Thymus (tissue), 11 donors: ENCODE measurements at regions not wholly inside any gene's neighbourhood (a gene's known extent, or its start where the extent isn't known, plus 50 kb on each side); places are given as distances from the start of the nearest gene placed in this dataset.

Source experiments
- DNase-seq, 9 donors: peaks; one replicate each; pipeline ENCODE4 v3.0.0-alpha.2; 2013; ENCODE audit warnings: low spot score in 9 of 9, low read depth in 6 of 9, missing footprints in 1 of 9
- H3K27ac ChIP-seq, 2 donors: one replicate each; pipeline ENCODE4 v1.5.1; 2013; ENCODE audit warnings: control low read depth in 1 of 2, low read depth in 1 of 2, low read length in 1 of 2, mild to moderate bottlenecking in 1 of 2, moderate library complexity in 1 of 2
- H3K27me3 ChIP-seq, 2 donors: one replicate each; pipeline ENCODE4 v1.5.1; 2013; ENCODE audit warnings: low read length in 1 of 2; ENCODE audit not compliant: control insufficient read depth in 2 of 2, insufficient read depth in 1 of 2
- H3K36me3 ChIP-seq, 2 donors: one replicate each; pipeline ENCODE4 v1.5.1; 2013; ENCODE audit warnings: low read length in 1 of 2, mild to moderate bottlenecking in 1 of 2, moderate library complexity in 1 of 2; ENCODE audit not compliant: control insufficient read depth in 2 of 2, insufficient read depth in 2 of 2
- H3K4me1 ChIP-seq, 2 donors: one replicate each; pipeline ENCODE4 v1.5.1; 2013; ENCODE audit warnings: low read length in 2 of 2; ENCODE audit not compliant: control insufficient read depth in 2 of 2, insufficient read depth in 2 of 2
- H3K4me3 ChIP-seq, 2 donors: one replicate each; pipeline ENCODE4 v1.5.1; 2013; ENCODE audit warnings: low read length in 2 of 2, control low read depth in 1 of 2, mild to moderate bottlenecking in 1 of 2
- H3K9me3 ChIP-seq, 2 donors: one replicate each; pipeline ENCODE4 v1.5.1; 2013; ENCODE audit warnings: low read length in 1 of 2, mild to moderate bottlenecking in 1 of 2; ENCODE audit not compliant: control insufficient read depth in 2 of 2, insufficient read depth in 1 of 2
- WGBS: extraction: QIAGEN DNeasy Blood & Tissue Kit; methylation state at CpG from one replicate; pipeline ENCODE4 v1.1.7; 2013; 5-methylcytosine and 5-hydroxymethylcytosine counted together
- donor health status: healthy.

DNA sequence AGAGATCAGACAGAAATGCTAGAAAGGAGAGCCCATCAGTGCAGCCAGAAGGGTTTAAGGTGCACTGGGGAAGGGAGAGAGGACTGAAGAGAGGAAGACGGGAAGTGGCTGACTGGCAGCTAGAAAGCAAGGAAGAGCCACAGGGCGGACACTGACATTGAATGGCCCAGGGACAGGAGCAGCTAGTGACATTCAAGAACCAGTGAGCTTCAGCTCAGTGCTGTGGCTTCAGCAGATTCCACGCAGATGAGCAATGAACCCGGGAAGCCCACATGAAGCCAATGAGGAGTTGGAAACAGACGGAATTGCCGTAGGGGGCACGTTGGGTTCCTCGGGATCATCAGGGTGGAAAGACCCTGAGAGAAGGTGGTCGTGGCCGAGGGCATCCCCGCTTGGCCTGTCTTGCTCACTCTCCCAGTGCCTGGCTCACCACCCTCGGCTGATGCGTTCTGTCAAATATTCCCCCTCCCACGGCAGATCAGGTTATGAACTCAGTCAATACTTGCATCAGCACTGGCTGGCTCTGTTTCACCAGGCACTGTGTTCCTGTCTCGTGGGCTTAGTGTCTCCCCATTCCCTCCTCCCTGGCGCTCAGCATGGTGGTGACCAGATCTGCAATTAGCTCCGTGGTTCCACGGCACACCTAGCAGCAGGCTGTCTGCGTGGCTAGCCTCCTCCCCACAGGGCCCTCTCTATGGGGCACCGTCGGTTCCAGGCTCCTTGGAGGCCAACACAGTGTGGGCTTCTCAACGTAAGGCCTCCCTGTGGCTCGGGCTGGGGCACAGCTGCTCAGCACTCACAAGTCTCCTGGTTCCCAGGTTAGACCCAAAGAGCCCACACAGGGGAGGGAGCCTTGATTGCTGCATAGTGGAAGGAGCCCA is 145.5 kb downstream of the TRIM29 start:
- H3K9me3 ChIP-seq, result no peaks in the 10 kb centered on the region
- H3K27ac ChIP-seq, result no peak overlapping the region
- WGBS, result 88% methylated on average over 23 of the region's 23 CpGs
- peaks cover 0 to 9% of the 10 kb centered on the region in 2 donors for H3K27me3 ChIP-seq
- no peak for DNase-seq
- H3K4me3 ChIP-seq, result no peak overlapping the region
- H3K36me3 ChIP-seq, result no peaks in the 10 kb centered on the region
- no peaks in the 10 kb centered on the region for H3K4me1 ChIP-seq

DNA sequence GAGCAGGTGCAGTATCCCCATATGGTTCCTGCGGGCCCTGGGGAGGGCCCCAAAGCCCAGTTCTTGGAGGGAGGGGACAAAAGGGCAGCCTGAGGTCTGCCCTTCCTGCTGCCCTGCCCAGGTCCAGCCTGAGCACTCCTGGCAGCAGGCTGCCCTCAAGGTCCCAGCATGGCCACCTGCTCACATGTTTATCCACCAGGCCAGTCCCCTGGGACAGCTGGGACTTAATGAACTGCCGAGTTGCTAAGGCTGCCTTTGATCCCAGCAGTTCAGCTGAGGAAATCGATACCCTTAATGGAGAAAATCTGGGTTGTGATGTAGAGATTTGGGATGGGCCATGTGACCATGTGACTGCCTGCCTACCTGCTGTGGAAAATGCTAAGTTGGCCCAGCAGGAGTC is 146.2 kb downstream of the TRIM29 start:
- no peak for DNase-seq
- no peaks in the 10 kb centered on the region for H3K36me3 ChIP-seq
- no peaks in the 10 kb centered on the region for H3K4me1 ChIP-seq
- H3K27me3 ChIP-seq, result peaks cover 0 to 9% of the 10 kb centered on the region in 2 donors
- no peaks in the 10 kb centered on the region for H3K9me3 ChIP-seq
- H3K4me3 ChIP-seq, result no peak overlapping the region
- H3K27ac ChIP-seq, result no peak overlapping the region
- 83% methylated on average over 3 of the region's 3 CpGs for WGBS

DNA sequence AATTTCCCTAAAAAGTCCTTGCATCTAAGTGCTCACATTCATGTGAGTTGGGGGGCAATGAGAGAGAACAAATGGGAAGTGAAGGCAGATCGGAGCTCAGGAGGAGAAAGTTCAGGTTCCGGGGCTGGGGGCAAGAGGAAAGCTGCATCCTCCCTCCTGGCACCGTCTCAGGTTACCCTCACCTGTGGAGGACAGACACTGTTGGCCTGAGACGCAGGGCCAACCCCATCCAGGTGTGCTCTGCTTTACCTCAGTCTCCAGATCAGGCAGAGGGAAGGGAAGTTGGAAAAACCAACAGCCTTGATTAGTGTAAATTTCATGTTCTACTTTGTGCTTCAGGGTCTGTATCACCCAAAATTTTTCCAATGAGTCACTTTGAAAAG is 146.9 kb downstream of the TRIM29 start:
- Histone ChIP-seq H3K27me3 (peaks cover 0 to 9% of the 10 kb centered on the region in 2 donors), H3K4me3 (no peak overlapping the region), H3K4me1 (no peaks in the 10 kb centered on the region), H3K9me3 (no peaks in the 10 kb centered on the region), H3K36me3 (no peaks in the 10 kb centered on the region), H3K27ac (no peak overlapping the region)
- 90% methylated on average over 4 of the region's 4 CpGs for WGBS
- DNase-seq, result no peak

DNA sequence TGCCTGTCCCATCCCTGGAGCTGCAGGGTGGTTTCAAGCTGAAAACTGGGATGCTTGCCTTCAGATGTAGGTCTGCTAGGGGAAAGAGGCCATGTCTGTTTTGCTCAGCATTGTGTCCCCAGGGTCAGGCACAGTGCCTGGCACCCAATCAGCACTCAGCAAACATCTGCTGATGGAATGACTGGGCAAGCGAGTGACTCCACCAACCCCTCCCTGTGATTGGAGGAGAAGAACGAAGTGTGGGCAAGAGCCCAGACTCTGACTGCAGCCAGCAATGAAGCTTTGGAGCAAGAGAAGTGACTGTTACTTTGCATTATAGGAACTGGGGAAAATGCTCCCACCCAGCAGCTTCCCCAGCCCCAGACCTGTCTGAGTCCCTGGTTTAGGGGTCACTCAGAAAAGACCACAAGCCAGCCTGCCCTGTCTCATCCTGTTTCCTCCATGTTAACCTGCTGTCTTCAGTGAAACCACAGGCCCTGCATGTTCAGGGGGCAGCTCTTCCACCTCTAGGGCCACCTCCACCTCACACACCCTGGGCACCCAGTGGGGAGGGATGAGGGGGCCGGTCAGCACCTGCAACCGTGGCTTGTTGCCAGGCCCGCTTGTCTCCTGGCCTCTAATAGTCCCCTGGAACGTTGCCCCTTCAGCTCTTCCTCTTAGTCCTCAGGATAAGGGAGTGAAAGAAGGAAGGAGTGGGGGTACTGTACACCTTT is 147.4 kb downstream of the TRIM29 start:
- 81% methylated on average over 6 of the region's 6 CpGs for WGBS
- H3K4me1 ChIP-seq, result no peaks in the 10 kb centered on the region
- DNase-seq, result no peak

DNA sequence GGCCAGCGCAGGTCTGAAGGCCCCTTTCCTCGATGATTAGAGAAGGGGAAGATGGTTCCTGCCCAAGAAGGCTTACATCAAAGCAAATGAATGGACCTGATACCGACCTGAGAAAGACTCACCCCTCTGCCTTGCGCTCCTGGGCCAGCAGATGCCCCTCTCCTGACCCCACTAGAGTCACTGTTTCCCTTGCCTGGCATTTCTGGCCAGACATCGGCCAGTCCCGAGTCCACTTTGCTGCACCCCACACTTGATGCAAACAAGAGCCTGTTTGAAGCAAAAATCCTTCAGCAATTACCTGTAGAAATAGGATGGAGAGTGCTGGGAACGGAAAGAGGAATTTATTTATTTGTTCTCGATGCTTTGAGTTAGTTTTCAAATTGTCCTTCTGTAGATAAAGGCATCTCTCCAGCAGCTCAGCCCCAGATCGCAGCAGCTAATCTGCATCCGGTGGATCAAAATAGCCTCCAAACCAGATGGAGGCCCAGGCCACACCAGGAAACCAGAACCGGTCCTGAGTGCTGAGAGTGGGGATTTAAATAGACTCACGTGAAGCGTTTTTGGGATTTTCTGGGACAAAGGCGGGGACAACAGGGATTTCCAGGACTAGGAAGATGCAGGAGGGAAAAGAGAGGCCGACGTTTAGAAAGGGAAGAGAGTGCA is 148.6 kb downstream of the TRIM29 start:
- no peaks in the 10 kb centered on the region for H3K36me3 ChIP-seq
- H3K27ac ChIP-seq, result no peak overlapping the region
- DNase-seq, result no peak
- H3K4me3 ChIP-seq, result no peak overlapping the region
- WGBS, result 73% methylated on average over 16 of the region's 16 CpGs
- H3K4me1 ChIP-seq, result no peaks in the 10 kb centered on the region
- H3K9me3 ChIP-seq, result no peaks in the 10 kb centered on the region
- H3K27me3 ChIP-seq, result peaks cover 0 to 12% of the 10 kb centered on the region in 2 donors

More for the DNA sequence above, 147.4 kb downstream of the TRIM29 start:
- peaks cover 0 to 11% of the 10 kb centered on the region in 2 donors for H3K27me3 ChIP-seq
- H3K4me3 ChIP-seq, result no peak overlapping the region
- H3K36me3 ChIP-seq, result no peaks in the 10 kb centered on the region
- no peak overlapping the region for H3K27ac ChIP-seq
- H3K9me3 ChIP-seq, result no peaks in the 10 kb centered on the region

DNA sequence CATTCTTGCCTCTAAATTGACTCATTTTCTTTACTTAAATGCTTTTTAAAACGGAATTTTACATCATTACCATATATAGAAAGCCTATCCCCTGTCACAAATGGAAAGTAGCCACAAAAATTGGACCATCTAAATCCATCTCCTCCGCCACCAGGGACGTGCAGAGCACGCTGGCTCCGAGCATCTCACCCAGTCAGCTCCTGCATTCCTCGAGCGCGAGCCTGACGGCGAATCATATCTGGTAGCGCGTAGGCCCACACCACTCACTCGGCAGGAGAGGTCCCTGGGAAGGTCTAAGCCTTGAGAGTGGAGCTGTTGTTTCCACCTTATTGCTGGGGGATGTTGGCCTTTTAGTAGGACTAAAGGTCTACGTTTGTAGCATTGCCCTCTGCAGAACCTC is 152.4 kb downstream of the TRIM29 start:
- Histone ChIP-seq H3K27me3 (peaks cover 0 to 9% of the 10 kb centered on the region in 2 donors), H3K4me3 (no peak overlapping the region), H3K9me3 (no peaks in the 10 kb centered on the region), H3K36me3 (no peaks in the 10 kb centered on the region), H3K27ac (no peak overlapping the region), H3K4me1 (peaks cover 0 to 5% of the 10 kb centered on the region in 2 donors)
- no peak for DNase-seq
- 92% methylated on average over 14 of the region's 14 CpGs for WGBS

DNA sequence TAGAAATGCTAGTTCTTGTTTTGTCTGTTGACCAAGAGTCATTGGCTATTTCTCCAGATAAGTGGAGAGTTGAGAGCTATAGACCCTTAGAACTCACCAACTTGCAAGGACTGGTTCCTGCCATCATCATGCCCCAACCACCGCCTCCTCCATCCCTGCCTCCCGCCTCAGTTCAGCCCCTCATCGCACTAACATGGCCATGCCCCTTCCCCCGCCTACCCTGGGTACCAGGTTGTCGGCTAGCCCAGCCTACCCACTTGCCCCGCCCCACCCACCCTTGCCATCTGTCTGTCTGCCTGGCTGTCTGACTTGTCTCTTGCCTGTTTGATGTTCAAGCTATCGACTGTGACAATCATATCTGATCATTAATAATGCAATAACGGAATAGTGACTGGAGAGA is 154.1 kb downstream of the TRIM29 start:
- Histone ChIP-seq H3K4me1 (peaks cover 0 to 5% of the 10 kb centered on the region in 2 donors), H3K27me3 (peaks cover 0 to 5% of the 10 kb centered on the region in 2 donors), H3K27ac (no peak overlapping the region), H3K4me3 (no peak overlapping the region), H3K36me3 (no peaks in the 10 kb centered on the region), H3K9me3 (no peaks in the 10 kb centered on the region)
- WGBS, result 91% methylated on average over 8 of the region's 8 CpGs
- DNase-seq, result no peak

DNA sequence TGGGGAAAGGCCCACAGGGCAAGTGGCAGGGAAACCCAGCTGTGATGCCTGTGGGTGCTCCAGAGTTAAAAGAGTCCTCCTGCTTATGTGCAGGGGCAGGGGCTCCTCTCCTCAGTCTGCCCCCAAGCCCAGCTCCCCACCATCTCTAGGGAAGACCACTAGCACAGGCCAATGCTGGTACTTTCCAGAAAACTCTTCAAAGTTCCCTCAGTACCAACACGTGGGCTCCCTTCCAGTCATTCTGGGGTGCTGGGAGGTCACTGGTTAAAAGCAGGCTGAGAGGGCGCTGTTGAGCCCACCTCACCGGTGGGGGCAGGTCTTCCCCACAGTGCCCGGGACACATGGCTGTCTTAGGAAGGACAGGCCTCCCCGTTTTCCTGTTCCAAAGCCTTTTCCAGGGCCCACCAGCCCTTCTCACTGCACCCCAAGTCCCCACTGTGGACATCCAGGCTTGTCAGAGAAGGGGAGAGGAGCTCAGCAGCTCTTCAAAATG is 154.6 kb downstream of the TRIM29 start:
- no peak for DNase-seq
- no peaks in the 10 kb centered on the region for H3K9me3 ChIP-seq
- 59% methylated on average over 5 of the region's 5 CpGs for WGBS
- no peak overlapping the region for H3K4me3 ChIP-seq
- H3K36me3 ChIP-seq, result no peaks in the 10 kb centered on the region
- H3K4me1 ChIP-seq, result peaks cover 0 to 5% of the 10 kb centered on the region in 2 donors
- peaks cover 0 to 5% of the 10 kb centered on the region in 2 donors for H3K27me3 ChIP-seq
- no peak overlapping the region for H3K27ac ChIP-seq
